B cell (primary cell): ENCODE measurements at regions not wholly inside any gene's neighbourhood (a gene's known extent, or its start where the extent isn't known, plus 50 kb on each side); places are given as distances from the start of the nearest gene placed in this dataset.

Experiments
- ATAC-seq: fragments of 200-7000 bp; cut with Tn5 transposase; one replicate; pipeline ENCODE4 v1.10.0; 2021; ENCODE audit warnings: low read depth, mild to moderate bottlenecking, moderate number of reproducible peaks, moderate library complexity
- CTCF ChIA-PET: fragments of 350-600 bp; sonication (Branson Sonifier 250); formaldehyde crosslinking; loops from one replicate; lab custom pipeline; 2021; ENCODE audit warnings: antibody characterized with exemption, inconsistent platforms; lab: Charles Lee
- POLR2A ChIA-PET: fragments of 350-600 bp; sonication (Branson Sonifier 250); formaldehyde crosslinking; loops from one replicate; lab custom pipeline; 2021; ENCODE audit warnings: antibody characterized with exemption; lab: Charles Lee
- DNase-seq: peaks from one replicate; pipeline ENCODE4 v3.0.0; 2013
- H2AFZ ChIP-seq: 2 replicates; pipeline ENCODE4 v1.6.1; 2012; ENCODE audit warnings: mild to moderate bottlenecking, low read depth, low read length; ENCODE audit not compliant: insufficient read depth, poor library complexity, severe bottlenecking
- H3K27ac ChIP-seq, 2 donors: 1 replicate in 1 of 2; 2 replicates in 1 of 2; pipeline ENCODE4 v1.5.1; 2012 to 2013; ENCODE audit warnings: low read length in 2 of 2, mild to moderate bottlenecking in 2 of 2, moderate library complexity in 1 of 2
- H3K27me3 ChIP-seq, 4 experiments: fragments of 200-600 bp in 1 of 4; sonication (generic) in 1 of 4; replicated peaks in 1 of 4; 1 replicate in 2 of 4; 2 replicates in 2 of 4; pipeline versions ENCODE4 v1.6.1 to v1.7.0; 2013 to 2016; ENCODE audit warnings: low read length in 3 of 4, mild to moderate bottlenecking in 2 of 4, mixed read lengths in 1 of 4, moderate library complexity in 1 of 4; ENCODE audit not compliant: insufficient read depth in 4 of 4, control insufficient read depth in 3 of 4; ENCODE audit errors: control extremely low read depth in 1 of 4
- H3K36me3 ChIP-seq, 2 experiments: replicated peaks in 1 of 2; 1 replicate in 1 of 2; 2 replicates in 1 of 2; pipeline versions ENCODE4 v1.6.1 to v1.7.1; 2013; ENCODE audit warnings: low read length in 1 of 2; ENCODE audit not compliant: insufficient read depth in 2 of 2, control insufficient read depth in 1 of 2; ENCODE audit errors: control extremely low read depth in 1 of 2, extremely low read depth in 1 of 2
- H3K4me1 ChIP-seq, 2 donors: fragments of 200-600 bp in 1 of 2; sonication (generic) in 1 of 2; 1 replicate in 1 of 2; 2 replicates in 1 of 2; pipeline versions ENCODE4 v1.5.1 to v1.6.1; 2013 to 2017; ENCODE audit warnings: low read length in 2 of 2; ENCODE audit not compliant: control insufficient read depth in 2 of 2, insufficient read depth in 2 of 2
- H3K4me2 ChIP-seq: replicated peaks from 2 replicates; pipeline ENCODE3; 2012; ENCODE audit warnings: mild to moderate bottlenecking, low read depth, low read length; ENCODE audit not compliant: poor library complexity, severe bottlenecking
- H3K4me3 ChIP-seq, 5 experiments: fragments of 200-600 bp in 1 of 5; sonication (generic) in 1 of 5; 1 replicate in 3 of 5; 2 replicates in 2 of 5; pipeline versions ENCODE4 v1.5.1 to v1.7.0; 2011 to 2016; ENCODE audit warnings: low read length in 4 of 5, mild to moderate bottlenecking in 4 of 5, low read depth in 2 of 5, control low read depth in 1 of 5, moderate library complexity in 1 of 5; ENCODE audit not compliant: insufficient read depth in 1 of 5; ENCODE audit errors: control extremely low read depth in 1 of 5, extremely low read depth in 1 of 5
- H3K79me2 ChIP-seq: fragments of 200-600 bp; sonication (generic); one replicate; pipeline ENCODE4 v1.6.0; 2016; ENCODE audit warnings: low read length; ENCODE audit not compliant: control insufficient read depth, insufficient read depth
- H3K9ac ChIP-seq: fragments of 200-600 bp; sonication (generic); 2 replicates; pipeline ENCODE4 v1.6.1; 2017; ENCODE audit warnings: mild to moderate bottlenecking, low read length, moderate library complexity
- H3K9me3 ChIP-seq, 3 donors: one replicate each; pipeline versions ENCODE4 v1.6.1 to v1.7.1; 2013; ENCODE audit warnings: low read length in 2 of 3; ENCODE audit not compliant: control insufficient read depth in 2 of 3, insufficient read depth in 1 of 3; ENCODE audit errors: control extremely low read depth in 1 of 3
- H4K20me1 ChIP-seq: 2 replicates; pipeline ENCODE4 v1.6.0; 2012; ENCODE audit warnings: mild to moderate bottlenecking, low read length; ENCODE audit not compliant: insufficient read depth, control insufficient read depth, poor library complexity, severe bottlenecking
- H3K27ac Mint-ChIP-seq: one replicate; pipeline ENCODE4 v1.8.0; 2021; ENCODE audit warnings: mixed read lengths
- H3K27me3 Mint-ChIP-seq: one replicate; pipeline ENCODE4 v1.8.0; 2021; ENCODE audit warnings: mixed read lengths
- H3K4me1 Mint-ChIP-seq: one replicate; pipeline ENCODE4 v1.8.0; 2021; ENCODE audit warnings: mixed read lengths
- H3K4me3 Mint-ChIP-seq: one replicate; pipeline ENCODE4 v1.8.0; 2021; ENCODE audit warnings: mixed read lengths
- H3K9me3 Mint-ChIP-seq: one replicate; pipeline ENCODE4 v1.8.0; 2022; ENCODE audit warnings: mixed read lengths; ENCODE audit not compliant: insufficient read depth
- CTCF ChIP-seq: fragments of 200-600 bp; IDR thresholded peaks from one replicate; pipeline ENCODE4 v1.8.0; 2022; ENCODE audit warnings: antibody characterized with exemption, mild to moderate bottlenecking
- EZH2 ChIP-seq: IDR thresholded peaks from 2 replicates; pipeline ENCODE4 v1.6.1; 2012; ENCODE audit warnings: borderline replicate concordance, low read depth, mild to moderate bottlenecking, moderate library complexity, low read length; ENCODE audit not compliant: insufficient read depth, poor library complexity, severe bottlenecking
- WGBS: methylation state at CpG from one replicate; pipeline ENCODE4 v1.1.5; 2013; ENCODE audit warnings: missing lambda C conversion rate; ENCODE audit not compliant: insufficient coverage; 5-methylcytosine and 5-hydroxymethylcytosine counted together
- intact Hi-C: fragments of 100-400 bp; cut with micrococcal nuclease; formaldehyde crosslinking; loops from one replicate; pipeline ENCODE4 v1.10.0; 2022

GRCh38 chr3:55157731-55158130, 229.9 kb upstream of the LRTM1 start:
- Mint-ChIP-seq H3K27me3 (no peaks in the 10 kb centered on the region), H3K27ac (no peak overlapping the region), H3K4me3 (no peak overlapping the region), H3K9me3 (no peaks in the 10 kb centered on the region), H3K4me1 (no peaks in the 10 kb centered on the region)
- Histone ChIP-seq H3K4me2 (no peak overlapping the region), H3K4me1 (no peaks in the 10 kb centered on the region), H3K36me3 (no peaks in the 10 kb centered on the region), H3K9ac (no peak overlapping the region), H3K27ac (no peak overlapping the region), H4K20me1 (no peaks in the 10 kb centered on the region), H3K9me3 (peaks cover 0 to 4% (median 0%) of the 10 kb centered on the region in 3 donors), H3K4me3 (no peak overlapping the region), H3K27me3 (no peaks in the 10 kb centered on the region), H2AFZ (no peak overlapping the region), H3K79me2 (no peaks in the 10 kb centered on the region)
- ChIA-PET CTCF (no interaction called here), POLR2A (no interaction called here)
- DNase-seq: no peak
- intact Hi-C loops: no loop called here
- TF ChIP-seq CTCF: no peak
- no peak for TF ChIP-seq EZH2
- WGBS: no CpG with 5 or more reads among the region's 1 CpG
- ATAC-seq: no peak

DNA sequence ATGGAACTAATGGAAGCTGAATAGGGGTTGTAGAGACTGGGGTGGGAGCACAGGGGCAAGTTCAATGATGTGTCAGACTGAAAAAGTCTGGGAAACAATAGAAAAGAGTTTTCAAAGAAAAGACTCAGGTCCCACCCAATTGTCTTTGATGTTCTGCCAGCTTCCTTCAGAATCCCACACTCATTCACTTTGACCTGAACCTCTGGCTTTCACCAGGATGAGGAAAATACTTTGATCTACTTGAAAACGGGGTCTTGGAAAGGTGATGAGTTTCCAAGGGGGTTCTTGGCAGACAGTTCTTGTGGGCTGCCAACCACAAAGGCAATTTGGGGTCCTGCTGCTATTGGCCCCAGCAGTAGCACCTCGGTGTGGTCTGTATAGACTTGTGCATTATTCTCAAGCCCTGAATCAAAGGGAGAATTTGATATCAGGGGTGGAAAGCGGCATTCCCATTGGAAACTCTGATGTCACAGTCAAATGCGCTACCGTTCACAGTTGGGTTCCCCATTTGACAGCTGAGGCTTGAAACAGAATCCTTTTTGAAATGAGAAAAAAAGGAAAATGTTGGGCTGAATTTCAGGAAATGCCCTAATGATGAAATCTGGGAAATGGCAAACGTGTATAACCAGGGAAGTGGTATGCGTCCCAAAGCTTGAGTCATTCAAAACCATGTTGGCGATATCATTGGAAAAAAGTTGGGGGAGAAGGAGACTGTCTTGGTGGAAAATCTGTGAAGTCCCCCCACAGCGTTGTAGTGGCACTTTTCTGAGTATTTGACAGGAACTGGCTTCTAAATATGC, 229.2 kb upstream of the LRTM1 start:
- TF ChIP-seq EZH2 (no peak), CTCF (no peak)
- Histone ChIP-seq H3K36me3 (no peaks in the 10 kb centered on the region), H3K9me3 (peaks cover 0 to 4% (median 0%) of the 10 kb centered on the region in 3 donors), H3K27me3 (no peaks in the 10 kb centered on the region), H3K4me1 (no peaks in the 10 kb centered on the region), H3K4me2 (no peak overlapping the region), H3K79me2 (no peaks in the 10 kb centered on the region), H3K9ac (no peak overlapping the region), H3K27ac (no peak overlapping the region), H2AFZ (no peak overlapping the region), H4K20me1 (no peaks in the 10 kb centered on the region), H3K4me3 (no peak overlapping the region)
- 82% methylated on average over 9 of the region's 9 CpGs for whole genome bisulfite sequencing
- ChIA-PET CTCF (no interaction called here), POLR2A (no interaction called here)
- ATAC-seq (no peak), DNase-seq (no peak)
- H3K27me3 Mint-ChIP-seq: no peaks in the 10 kb centered on the region
- no peak overlapping the region for H3K4me3 Mint-ChIP-seq
- H3K9me3 Mint-ChIP-seq: no peaks in the 10 kb centered on the region
- intact Hi-C loops: no loop called here
- no peak overlapping the region for H3K27ac Mint-ChIP-seq
- no peaks in the 10 kb centered on the region for H3K4me1 Mint-ChIP-seq
